ENCODE measurements at regions not wholly inside any gene's neighbourhood (a gene's known extent, or its start where the extent isn't known, plus 50 kb on each side); places are given as distances from the start of the nearest gene placed in this dataset.

DNA sequence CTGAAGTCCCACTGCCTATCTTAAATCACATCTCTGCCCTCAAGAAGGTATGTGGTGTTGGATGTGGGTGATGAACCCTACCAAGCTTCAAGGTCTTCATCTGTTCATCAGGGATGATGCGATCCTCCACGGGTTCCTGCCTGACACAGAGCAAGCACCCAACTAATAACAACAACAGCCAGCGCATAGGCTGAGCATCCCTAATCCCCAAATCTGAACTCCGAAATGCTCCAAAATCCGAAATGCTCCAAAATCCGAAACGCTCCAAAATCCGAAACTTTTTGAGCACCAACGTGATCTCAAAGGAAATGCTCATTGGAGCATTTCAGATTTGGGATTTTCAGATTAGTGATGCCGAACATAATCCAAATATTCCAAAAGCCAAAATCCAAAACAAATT, 238.9 kb upstream of the SDK2 start:
- Histone ChIP-seq H3K4me1 (peaks cover 6% of the 10 kb centered on the region), H3K27ac (no peak overlapping the region), H2AFZ (replicated peaks) (no peak overlapping the region), H4K20me1 (ENCODE audit: low read depth) (no peaks in the 10 kb centered on the region), H3K4me2 (no peak overlapping the region), H3K9ac (no peak overlapping the region), H3K9me3 (ENCODE audit: low read depth) (no peaks in the 10 kb centered on the region), H3F3A (ENCODE audit: low read depth) (no peaks in the 10 kb centered on the region), H3K4me3 (no peak overlapping the region), H3K27me3 (peaks cover 9% of the 10 kb centered on the region), H3K79me2 (ENCODE audit: low read depth) (no peaks in the 10 kb centered on the region), H3K36me3 (no peaks in the 10 kb centered on the region)
- no peaks in the 10 kb centered on the region for H3K9me3 Mint-ChIP-seq
- peaks cover 11% of the 10 kb centered on the region for H3K27me3 Mint-ChIP-seq (ENCODE audit: insufficient read depth, low read depth)
- no peak for DNase-seq (ENCODE audit: low spot score)
- peak overlapping the region; percentile 7 for H3K4me3 Mint-ChIP-seq
- TF ChIP-seq EZH2phosphoT487 (IDR thresholded peaks at IDR 0.05) (no peak), EZH2 (IDR thresholded peaks at IDR 0.05) (no peak)
- TF ChIP-seq, protein P1, sequence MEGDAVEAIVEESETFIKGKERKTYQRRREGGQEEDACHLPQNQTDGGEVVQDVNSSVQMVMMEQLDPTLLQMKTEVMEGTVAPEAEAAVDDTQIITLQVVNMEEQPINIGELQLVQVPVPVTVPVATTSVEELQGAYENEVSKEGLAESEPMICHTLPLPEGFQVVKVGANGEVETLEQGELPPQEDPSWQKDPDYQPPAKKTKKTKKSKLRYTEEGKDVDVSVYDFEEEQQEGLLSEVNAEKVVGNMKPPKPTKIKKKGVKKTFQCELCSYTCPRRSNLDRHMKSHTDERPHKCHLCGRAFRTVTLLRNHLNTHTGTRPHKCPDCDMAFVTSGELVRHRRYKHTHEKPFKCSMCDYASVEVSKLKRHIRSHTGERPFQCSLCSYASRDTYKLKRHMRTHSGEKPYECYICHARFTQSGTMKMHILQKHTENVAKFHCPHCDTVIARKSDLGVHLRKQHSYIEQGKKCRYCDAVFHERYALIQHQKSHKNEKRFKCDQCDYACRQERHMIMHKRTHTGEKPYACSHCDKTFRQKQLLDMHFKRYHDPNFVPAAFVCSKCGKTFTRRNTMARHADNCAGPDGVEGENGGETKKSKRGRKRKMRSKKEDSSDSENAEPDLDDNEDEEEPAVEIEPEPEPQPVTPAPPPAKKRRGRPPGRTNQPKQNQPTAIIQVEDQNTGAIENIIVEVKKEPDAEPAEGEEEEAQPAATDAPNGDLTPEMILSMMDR (IDR thresholded peaks at IDR 0.05), result no peak
- no peak overlapping the region for H3K27ac Mint-ChIP-seq
- H3K4me1 Mint-ChIP-seq, result peaks cover 17% of the 10 kb centered on the region
- H3K36me3 Mint-ChIP-seq, result no peaks in the 10 kb centered on the region

DNA sequence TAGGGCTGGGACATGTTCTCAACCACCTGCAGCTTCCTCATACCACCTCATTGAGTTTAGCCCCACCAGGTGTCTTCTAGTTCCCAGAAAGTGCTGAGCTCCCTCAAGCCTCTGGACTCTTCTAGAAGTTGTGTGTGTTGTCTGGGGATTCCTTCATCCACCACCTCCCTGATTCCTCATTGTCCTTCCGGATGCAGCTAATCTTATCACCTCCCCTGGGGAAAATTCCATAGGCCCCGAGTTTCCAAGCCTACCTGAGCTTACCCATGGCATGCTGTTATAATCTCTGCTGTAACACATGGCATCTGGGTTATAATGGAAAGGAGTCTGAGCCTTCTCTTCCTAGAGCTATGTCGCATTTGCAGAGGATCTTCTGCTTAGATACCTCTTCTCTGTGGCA, 243.5 kb upstream of the SDK2 start:
- no peak overlapping the region for H3K27ac Mint-ChIP-seq
- Histone ChIP-seq H3K27ac (no peak overlapping the region), H3K27me3 (peaks cover 4% of the 10 kb centered on the region), H2AFZ (replicated peaks) (no peak overlapping the region), H3K4me2 (no peak overlapping the region), H3F3A (ENCODE audit: low read depth) (no peaks in the 10 kb centered on the region), H3K9me3 (ENCODE audit: low read depth) (no peaks in the 10 kb centered on the region), H4K20me1 (ENCODE audit: low read depth) (no peaks in the 10 kb centered on the region), H3K9ac (no peak overlapping the region), H3K4me3 (no peak overlapping the region), H3K36me3 (no peaks in the 10 kb centered on the region), H3K79me2 (ENCODE audit: low read depth) (no peaks in the 10 kb centered on the region), H3K4me1 (peaks cover 6% of the 10 kb centered on the region)
- H3K9me3 Mint-ChIP-seq, result peaks cover 2% of the 10 kb centered on the region
- H3K36me3 Mint-ChIP-seq, result no peaks in the 10 kb centered on the region
- TF ChIP-seq EZH2 (IDR thresholded peaks at IDR 0.05), result no peak
- no peak for TF ChIP-seq EZH2phosphoT487 (IDR thresholded peaks at IDR 0.05)
- TF ChIP-seq, protein P1 (IDR thresholded peaks at IDR 0.05), result no peak
- no peak overlapping the region for H3K4me3 Mint-ChIP-seq
- no peak for DNase-seq (ENCODE audit: low spot score)
- H3K4me1 Mint-ChIP-seq, result peaks cover 17% of the 10 kb centered on the region
- H3K27me3 Mint-ChIP-seq (ENCODE audit: insufficient read depth, low read depth), result peaks cover 5% of the 10 kb centered on the region

DNA sequence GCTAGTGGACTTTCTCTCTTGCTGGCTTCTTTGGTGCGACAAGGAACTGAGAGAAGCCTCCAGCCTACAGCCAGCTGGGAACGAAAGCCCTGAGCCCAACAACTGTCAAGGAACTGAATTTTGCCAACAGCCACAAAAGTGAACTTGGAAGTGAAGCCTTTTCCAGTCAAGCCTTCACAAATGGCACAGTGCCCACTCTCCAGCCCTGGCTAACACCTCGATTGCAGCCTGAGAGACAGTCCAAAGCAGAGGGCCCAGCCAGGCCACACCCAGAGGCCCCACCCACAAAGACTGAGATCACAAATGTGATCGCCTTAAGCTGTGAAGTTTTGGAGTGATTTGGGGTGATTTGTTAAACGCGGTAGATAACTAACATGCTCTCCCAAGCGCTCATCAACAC, 244.6 kb upstream of the SDK2 start:
- H3K36me3 Mint-ChIP-seq, result no peaks in the 10 kb centered on the region
- no peak overlapping the region for H3K27ac Mint-ChIP-seq
- H2AFZ ChIP-seq (replicated peaks), result no peak overlapping the region
- no peak overlapping the region for H3K27ac ChIP-seq
- peaks cover 17% of the 10 kb centered on the region for H3K4me1 Mint-ChIP-seq
- no peaks in the 10 kb centered on the region for H3K9me3 ChIP-seq (ENCODE audit: low read depth)
- TF ChIP-seq EZH2phosphoT487 (IDR thresholded peaks at IDR 0.05), result no peak
- TF ChIP-seq, protein P1 (IDR thresholded peaks at IDR 0.05), result no peak
- TF ChIP-seq EZH2 (IDR thresholded peaks at IDR 0.05), result no peak
- no peak overlapping the region for H3K4me2 ChIP-seq
- H3K4me3 ChIP-seq, result no peak overlapping the region
- peaks cover 2% of the 10 kb centered on the region for H3K9me3 Mint-ChIP-seq
- no peaks in the 10 kb centered on the region for H3F3A ChIP-seq (ENCODE audit: low read depth)
- H3K4me1 ChIP-seq, result peaks cover 6% of the 10 kb centered on the region
- peaks cover 15% of the 10 kb centered on the region for H3K27me3 ChIP-seq
- H3K9ac ChIP-seq, result no peak overlapping the region
- H3K27me3 Mint-ChIP-seq (ENCODE audit: insufficient read depth, low read depth), result peaks cover 9% of the 10 kb centered on the region
- no peak for DNase-seq (ENCODE audit: low spot score)
- H3K4me3 Mint-ChIP-seq, result no peak overlapping the region
- H4K20me1 ChIP-seq (ENCODE audit: low read depth), result no peaks in the 10 kb centered on the region
- H3K79me2 ChIP-seq (ENCODE audit: low read depth), result no peaks in the 10 kb centered on the region
- H3K36me3 ChIP-seq, result no peaks in the 10 kb centered on the region

Data from neural progenitor cell (in vitro differentiated cells).